K562 (cell line): ENCODE measurements at regions not wholly inside any gene's neighbourhood (a gene's known extent, or its start where the extent isn't known, plus 50 kb on each side); places are given as distances from the start of the nearest gene placed in this dataset.

Experiments used
- ATAC-seq: fragments of 200-7000 bp; cut with Tn5 transposase; 3 replicates; pipeline ENCODE4 v1.9.1; 2020; ENCODE audit warnings: moderate library complexity
- BruUV-seq: library from RNA; stranded (reverse); fragments of 400-500 nt; replicated peaks from 2 replicates; lab custom pipeline; 2021; lab: Mats Ljungman, UMichigan
- CTCF ChIA-PET: fragments of 300-600 bp; formaldehyde crosslinking; extraction: SDS; loops from one replicate; lab custom pipeline; 2021; ENCODE audit warnings: low intra/inter-chr PET ratio; lab: Yijun Ruan, JAX
- POLR2A ChIA-PET: fragments of 300-600, 350-650 bp; sonication (Branson Sonifier 250); formaldehyde crosslinking; extraction: SDS; loops from one replicate; lab custom pipeline; 2021; ENCODE audit warnings: antibody characterized with exemption, inconsistent platforms; lab: Yijun Ruan, JAX
- DNase-seq, 4 experiments: peaks; one replicate each; pipeline versions ENCODE4 v3.0.0 to v3.0.0-alpha.2; 2011 to 2018; ENCODE audit warnings: low spot score in 3 of 4, mixed read lengths in 3 of 4; ENCODE audit errors: extremely low read depth in 1 of 4
- FAIRE-seq: peaks from 2 replicates; lab custom pipeline; 2011; peaks lifted over from hg19 to GRCh38; lab: Jason Lieb, UNC
- H2AFZ ChIP-seq: 2 replicates; pipeline ENCODE4 v1.6.0; 2011; ENCODE audit warnings: low read depth, low read length, control low read depth, inconsistent platforms
- H3K27ac ChIP-seq: fragments of 200-600 bp; 3 replicates; pipeline ENCODE4 v1.8.0; 2011; ENCODE audit warnings: low read depth, mild to moderate bottlenecking, control low read depth, inconsistent platforms, low read length, moderate library complexity, mixed read lengths; ENCODE audit errors: extremely low read depth
- H3K27me3 ChIP-seq, 2 experiments: fragments of 300-600 bp in 1 of 2; 2 replicates in 1 of 2; 3 replicates in 1 of 2; pipeline versions ENCODE4 v1.6.0 to v1.8.0; 2011; ENCODE audit warnings: inconsistent platforms in 2 of 2, low read length in 2 of 2, mild to moderate bottlenecking in 1 of 2, mixed read lengths in 1 of 2, moderate library complexity in 1 of 2; ENCODE audit not compliant: control insufficient read depth in 2 of 2, insufficient read depth in 2 of 2
- H3K36me3 ChIP-seq: fragments of 300-600 bp; 3 replicates; pipeline ENCODE4 v1.8.0; 2011; ENCODE audit warnings: mild to moderate bottlenecking, low read length, inconsistent platforms; ENCODE audit not compliant: control insufficient read depth, insufficient read depth
- H3K4me1 ChIP-seq, 2 experiments: fragments of 200-600 bp in 1 of 2; replicated peaks in 1 of 2; 2 replicates in 1 of 2; 3 replicates in 1 of 2; pipeline versions ENCODE4 v1.5.1 to v1.8.0; 2011; ENCODE audit warnings: inconsistent platforms in 2 of 2, low read length in 2 of 2, mild to moderate bottlenecking in 1 of 2, mixed read lengths in 1 of 2, moderate library complexity in 1 of 2; ENCODE audit not compliant: control insufficient read depth in 2 of 2, insufficient read depth in 2 of 2
- H3K4me2 ChIP-seq: 2 replicates; pipeline ENCODE4 v1.6.1; 2011; ENCODE audit warnings: low read length, control low read depth, inconsistent platforms, mixed read lengths; ENCODE audit not compliant: insufficient read depth
- H3K4me3 ChIP-seq: fragments of 200-600 bp; sonication (generic), shearing (Covaris generic); 2 replicates; pipeline ENCODE4 v1.5.1; 2016; ENCODE audit warnings: control low read depth, inconsistent platforms
- H3K79me2 ChIP-seq: fragments of 200-600 bp; 3 replicates; pipeline ENCODE4 v1.8.0; 2011; ENCODE audit warnings: low read length, inconsistent platforms; ENCODE audit not compliant: control insufficient read depth, insufficient read depth
- H3K9ac ChIP-seq, 2 experiments: 2 replicates each; pipeline versions ENCODE4 v1.6.0 to v1.6.1; 2011; ENCODE audit warnings: low read depth in 2 of 2, low read length in 2 of 2, control low read depth in 1 of 2, inconsistent platforms in 1 of 2, mild to moderate bottlenecking in 1 of 2, mixed read lengths in 1 of 2; ENCODE audit not compliant: insufficient read depth in 1 of 2
- H3K9me1 ChIP-seq: one replicate; pipeline ENCODE4 v1.6.0; 2011; ENCODE audit warnings: inconsistent platforms, mild to moderate bottlenecking, low read length, moderate library complexity; ENCODE audit not compliant: control insufficient read depth, insufficient read depth
- H3K9me3 ChIP-seq: replicated peaks from 2 replicates; pipeline ENCODE4 v1.5.1; 2011; ENCODE audit warnings: low read depth, low read length, inconsistent platforms; ENCODE audit not compliant: control insufficient read depth, insufficient read depth
- H4K20me1 ChIP-seq: replicated peaks from 2 replicates; pipeline ENCODE4 v1.6.1; 2011; ENCODE audit warnings: low read length, inconsistent platforms, mixed read lengths; ENCODE audit not compliant: control insufficient read depth, insufficient read depth
- IRF1 ChIP-seq: sonication (generic); formaldehyde crosslinking; IDR thresholded peaks from 2 replicates; pipeline ENCODE4 v1.8.0; 2022; ENCODE audit warnings: missing genetic modification reagents, mild to moderate bottlenecking, borderline replicate concordance
- RBBP5 ChIP-seq: fragments of 200-600 bp; sonication (generic); IDR thresholded peaks from 2 replicates; pipeline ENCODE4 v1.6.1; 2012; ENCODE audit warnings: borderline replicate concordance, mild to moderate bottlenecking, low read length, control low read depth, inconsistent platforms; ENCODE audit not compliant: insufficient read depth, poor library complexity, severe bottlenecking
- RBM14 ChIP-seq: fragments of 200-400 bp; formaldehyde crosslinking; IDR thresholded peaks from 2 replicates; pipeline ENCODE4 v1.6.1; 2018; ENCODE audit warnings: low read depth, mild to moderate bottlenecking, low read length, moderate library complexity, borderline replicate concordance; ENCODE audit not compliant: insufficient read depth
- TRIM28 ChIP-seq: fragments of 450-650 bp; IDR thresholded peaks from 2 replicates; pipeline ENCODE4 v1.6.1; 2017
- ZNF175 ChIP-seq: fragments of 200-800 bp; sonication (Bioruptor generic); IDR thresholded peaks from 2 replicates; pipeline ENCODE4 v1.6.1; 2016; ENCODE audit warnings: low read depth, mild to moderate bottlenecking, missing genetic modification characterization, missing compliant biosample characterization
- WGBS: fragments of 100-300 bp; shearing (Covaris generic); methylation state at CpG from one replicate; pipeline ENCODE4 v1.1.6; 2016; ENCODE audit warnings: low coverage, mixed read lengths; ENCODE audit not compliant: insufficient coverage; ENCODE audit errors: missing lambda C conversion rate; 5-methylcytosine and 5-hydroxymethylcytosine counted together
- in situ Hi-C: fragments of 300-500 bp; cut with MboI; formaldehyde crosslinking; loops from 4 replicates; pipeline ENCODE4 v1.15.0; 2018; ENCODE audit warnings: inconsistent platforms, mixed read lengths
- intact Hi-C: fragments of 100-400 bp; cut with micrococcal nuclease; formaldehyde crosslinking; loops from 2 replicates; pipeline ENCODE4 v1.14.2; 2022
- TF ChIP-seq, protein P1 (sequence below): fragments of 450-650 bp; IDR thresholded peaks from 2 replicates; pipeline ENCODE4 v1.6.1; 2016; ENCODE audit warnings: mild to moderate bottlenecking
- TF ChIP-seq, protein P2 (sequence below): fragments of 250-450 bp; sonication (Bioruptor Pico); IDR thresholded peaks from 2 replicates; pipeline ENCODE4 v1.8.0; 2022; ENCODE audit warnings: moderate library complexity, mild to moderate bottlenecking, inconsistent platforms
- TF ChIP-seq, protein P3 (sequence below): fragments of 450-650 bp; conservative IDR thresholded peaks from 2 replicates; pipeline ENCODE4 v1.6.1; 2016; ENCODE audit warnings: missing genetic modification characterization, low read depth, mild to moderate bottlenecking, control low read depth, missing compliant biosample characterization
- TF ChIP-seq, protein P4 (sequence below), 2 experiments: IDR thresholded peaks; 2 replicates each; pipeline ENCODE4 v1.6.1; 2012; ENCODE audit warnings: improper control_type of control experiment in 2 of 2, low read depth in 2 of 2, low read length in 2 of 2, borderline replicate concordance in 1 of 2

DNA sequence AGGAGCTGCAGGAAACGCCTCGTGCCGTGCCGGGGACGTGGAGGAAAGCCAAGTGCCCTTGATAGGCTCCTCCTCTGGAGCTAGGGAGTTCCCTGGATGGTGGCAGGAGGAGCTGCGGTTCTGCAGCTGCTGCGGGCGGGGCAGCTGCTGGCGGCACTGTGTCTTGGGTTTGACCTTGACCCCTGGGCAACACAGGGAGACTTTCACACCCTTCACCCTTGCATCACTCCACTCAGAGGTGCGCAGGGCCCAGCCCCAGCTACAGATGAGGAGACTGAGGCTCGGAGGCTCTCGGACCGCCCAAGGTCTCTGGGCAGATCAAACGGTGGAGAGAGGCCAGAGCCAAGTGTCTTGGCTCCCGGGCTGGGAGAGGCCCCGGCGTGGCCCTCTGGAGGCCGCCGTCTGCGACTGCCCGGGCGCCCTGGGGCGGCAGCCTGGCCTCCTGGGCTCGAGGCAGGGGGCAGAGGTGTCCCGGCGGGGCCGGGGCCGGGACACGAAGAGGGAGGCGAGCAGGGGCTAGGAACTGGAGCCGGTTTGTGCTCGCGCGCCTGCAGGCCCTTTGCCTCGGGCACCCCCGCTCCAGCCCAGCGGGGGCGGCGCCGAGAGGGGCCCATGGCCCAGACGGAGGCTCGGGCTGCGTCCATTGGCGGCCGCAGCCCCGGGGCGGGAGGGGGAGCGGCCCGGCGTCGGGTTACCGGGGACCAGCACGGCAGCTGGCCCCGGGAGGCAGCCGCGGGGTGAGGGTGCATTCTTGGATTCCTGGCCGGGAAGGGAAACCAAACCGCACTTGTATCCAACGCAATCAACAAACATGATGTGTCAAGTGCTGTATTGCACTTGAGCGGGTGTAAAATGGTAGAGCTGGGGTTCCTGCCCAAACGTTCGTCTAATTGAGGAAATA is 129.6 kb upstream of the SLC1A4 start:
- Histone ChIP-seq H3K9me3 (peaks cover 4% of the 10 kb centered on the region; the same call in 1 of the 2 replicates), H3K4me3 (peak overlapping the region; percentile 29)
- ATAC-seq, result peak; percentile 92
- TF ChIP-seq, protein P1, sequence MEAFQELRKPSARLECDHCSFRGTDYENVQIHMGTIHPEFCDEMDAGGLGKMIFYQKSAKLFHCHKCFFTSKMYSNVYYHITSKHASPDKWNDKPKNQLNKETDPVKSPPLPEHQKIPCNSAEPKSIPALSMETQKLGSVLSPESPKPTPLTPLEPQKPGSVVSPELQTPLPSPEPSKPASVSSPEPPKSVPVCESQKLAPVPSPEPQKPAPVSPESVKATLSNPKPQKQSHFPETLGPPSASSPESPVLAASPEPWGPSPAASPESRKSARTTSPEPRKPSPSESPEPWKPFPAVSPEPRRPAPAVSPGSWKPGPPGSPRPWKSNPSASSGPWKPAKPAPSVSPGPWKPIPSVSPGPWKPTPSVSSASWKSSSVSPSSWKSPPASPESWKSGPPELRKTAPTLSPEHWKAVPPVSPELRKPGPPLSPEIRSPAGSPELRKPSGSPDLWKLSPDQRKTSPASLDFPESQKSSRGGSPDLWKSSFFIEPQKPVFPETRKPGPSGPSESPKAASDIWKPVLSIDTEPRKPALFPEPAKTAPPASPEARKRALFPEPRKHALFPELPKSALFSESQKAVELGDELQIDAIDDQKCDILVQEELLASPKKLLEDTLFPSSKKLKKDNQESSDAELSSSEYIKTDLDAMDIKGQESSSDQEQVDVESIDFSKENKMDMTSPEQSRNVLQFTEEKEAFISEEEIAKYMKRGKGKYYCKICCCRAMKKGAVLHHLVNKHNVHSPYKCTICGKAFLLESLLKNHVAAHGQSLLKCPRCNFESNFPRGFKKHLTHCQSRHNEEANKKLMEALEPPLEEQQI, result no peak
- 0 out of 2 replicates have a peak, but pooled peaks have one; percentile 48 for TF ChIP-seq ZNF175
- no peak for TF ChIP-seq TRIM28
- no peak for TF ChIP-seq IRF1 (CRISPR knock-in tag)
- TF ChIP-seq, protein P2, sequence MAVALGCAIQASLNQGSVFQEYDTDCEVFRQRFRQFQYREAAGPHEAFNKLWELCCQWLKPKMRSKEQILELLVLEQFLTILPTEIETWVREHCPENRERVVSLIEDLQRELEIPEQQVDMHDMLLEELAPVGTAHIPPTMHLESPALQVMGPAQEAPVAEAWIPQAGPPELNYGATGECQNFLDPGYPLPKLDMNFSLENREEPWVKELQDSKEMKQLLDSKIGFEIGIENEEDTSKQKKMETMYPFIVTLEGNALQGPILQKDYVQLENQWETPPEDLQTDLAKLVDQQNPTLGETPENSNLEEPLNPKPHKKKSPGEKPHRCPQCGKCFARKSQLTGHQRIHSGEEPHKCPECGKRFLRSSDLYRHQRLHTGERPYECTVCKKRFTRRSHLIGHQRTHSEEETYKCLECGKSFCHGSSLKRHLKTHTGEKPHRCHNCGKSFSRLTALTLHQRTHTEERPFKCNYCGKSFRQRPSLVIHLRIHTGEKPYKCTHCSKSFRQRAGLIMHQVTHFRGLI (CRISPR knock-in tag), result no peak
- peak; percentile 45 for TF ChIP-seq RBBP5
- TF ChIP-seq, protein P3, sequence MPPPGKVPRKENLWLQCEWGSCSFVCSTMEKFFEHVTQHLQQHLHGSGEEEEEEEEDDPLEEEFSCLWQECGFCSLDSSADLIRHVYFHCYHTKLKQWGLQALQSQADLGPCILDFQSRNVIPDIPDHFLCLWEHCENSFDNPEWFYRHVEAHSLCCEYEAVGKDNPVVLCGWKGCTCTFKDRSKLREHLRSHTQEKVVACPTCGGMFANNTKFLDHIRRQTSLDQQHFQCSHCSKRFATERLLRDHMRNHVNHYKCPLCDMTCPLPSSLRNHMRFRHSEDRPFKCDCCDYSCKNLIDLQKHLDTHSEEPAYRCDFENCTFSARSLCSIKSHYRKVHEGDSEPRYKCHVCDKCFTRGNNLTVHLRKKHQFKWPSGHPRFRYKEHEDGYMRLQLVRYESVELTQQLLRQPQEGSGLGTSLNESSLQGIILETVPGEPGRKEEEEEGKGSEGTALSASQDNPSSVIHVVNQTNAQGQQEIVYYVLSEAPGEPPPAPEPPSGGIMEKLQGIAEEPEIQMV (tag), result no peak
- no peak for TF ChIP-seq RBM14
- TF ChIP-seq, protein P4, sequence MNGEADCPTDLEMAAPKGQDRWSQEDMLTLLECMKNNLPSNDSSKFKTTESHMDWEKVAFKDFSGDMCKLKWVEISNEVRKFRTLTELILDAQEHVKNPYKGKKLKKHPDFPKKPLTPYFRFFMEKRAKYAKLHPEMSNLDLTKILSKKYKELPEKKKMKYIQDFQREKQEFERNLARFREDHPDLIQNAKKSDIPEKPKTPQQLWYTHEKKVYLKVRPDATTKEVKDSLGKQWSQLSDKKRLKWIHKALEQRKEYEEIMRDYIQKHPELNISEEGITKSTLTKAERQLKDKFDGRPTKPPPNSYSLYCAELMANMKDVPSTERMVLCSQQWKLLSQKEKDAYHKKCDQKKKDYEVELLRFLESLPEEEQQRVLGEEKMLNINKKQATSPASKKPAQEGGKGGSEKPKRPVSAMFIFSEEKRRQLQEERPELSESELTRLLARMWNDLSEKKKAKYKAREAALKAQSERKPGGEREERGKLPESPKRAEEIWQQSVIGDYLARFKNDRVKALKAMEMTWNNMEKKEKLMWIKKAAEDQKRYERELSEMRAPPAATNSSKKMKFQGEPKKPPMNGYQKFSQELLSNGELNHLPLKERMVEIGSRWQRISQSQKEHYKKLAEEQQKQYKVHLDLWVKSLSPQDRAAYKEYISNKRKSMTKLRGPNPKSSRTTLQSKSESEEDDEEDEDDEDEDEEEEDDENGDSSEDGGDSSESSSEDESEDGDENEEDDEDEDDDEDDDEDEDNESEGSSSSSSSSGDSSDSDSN (IDR thresholded peaks at IDR 0.05; ENCODE audit: borderline replicate concordance in 1 of 2, low read depth in 2 of 2, low read length in 2 of 2), result peak; percentile 53 to 61; a peak in 1 of 4 replicates

More for the DNA sequence above, 129.6 kb upstream of the SLC1A4 start:
- ChIA-PET POLR2A (interaction anchor here (0.6 to 2.0 kb wide), 12 partner anchors 7 to 578 kb away, joined by 3 to 13 read pairs (median 4); partner anchors contain the start of gene SERTAD2), CTCF (interaction anchor here (1.2 kb wide), 1 partner anchor 213 kb away, joined by 3 read pairs; no protein-coding TSS in a partner anchor)
- BruUV-seq, result no TSS peak
- peak overlapping the region; percentile 91 for H2AFZ ChIP-seq
- intact Hi-C loops, result loop anchor here (2.0 kb wide), 1 partner anchor 109 kb away; no protein-coding TSS in a partner anchor
- peak; percentile 76 to 92 (median 91) for DNase-seq
- H4K20me1 ChIP-seq, result no peaks in the 10 kb centered on the region
- H3K79me2 ChIP-seq, result no peaks in the 10 kb centered on the region
- H3K9ac ChIP-seq, result peak overlapping the region; percentile 63 to 89
- H3K27me3 ChIP-seq, result no peaks in the 10 kb centered on the region
- peak overlapping the region; percentile 66 for H3K4me2 ChIP-seq
- H3K4me1 ChIP-seq, result peaks cover 28 to 33% of the 10 kb centered on the region in 2 experiments
- no peaks in the 10 kb centered on the region for H3K9me1 ChIP-seq
- peak overlapping the region; percentile 67 for H3K27ac ChIP-seq
- peak; percentile 37 for FAIRE-seq
- 7% methylated on average over 52 of the region's 62 CpGs for WGBS
- in situ Hi-C loops, result loop anchor here (5.0 kb wide), 2 partner anchors 217 to 262 kb away; no protein-coding TSS in a partner anchor
- no peaks in the 10 kb centered on the region for H3K36me3 ChIP-seq
